ENCODE measurements at regions not wholly inside any gene's neighbourhood (a gene's known extent, or its start where the extent isn't known, plus 50 kb on each side); places are given as distances from the start of the nearest gene placed in this dataset.

DNA sequence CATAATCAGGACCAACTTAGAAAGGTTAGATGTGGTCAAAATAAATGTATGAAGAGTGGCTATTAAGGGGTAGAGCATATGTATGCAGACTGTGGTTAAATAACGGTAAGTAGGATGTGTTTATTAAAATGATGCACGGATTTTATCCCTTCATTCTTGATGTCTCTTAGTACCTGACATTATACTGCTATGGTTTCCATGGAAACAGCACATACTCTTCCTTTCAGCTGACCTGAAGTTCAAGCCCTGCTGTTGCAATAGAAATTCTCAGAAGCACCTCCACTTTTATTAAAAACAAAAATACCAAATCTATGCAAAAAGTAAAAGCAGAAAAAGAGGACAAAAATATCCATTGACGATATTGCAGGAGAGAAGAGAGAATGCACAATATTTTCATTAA lies 381.4 kb downstream of the RWDD3 start:
- TF ChIP-seq TBP (IDR thresholded peaks at IDR 0.05; ENCODE audit: low read depth, low read length) (no peak), ZNF274 (IDR thresholded peaks at IDR 0.05; ENCODE audit: borderline replicate concordance, extremely low read depth, low read length) (no peak), SP2 (IDR thresholded peaks at IDR 0.05; ENCODE audit: low read length) (no peak), RBBP5 (IDR thresholded peaks at IDR 0.05; ENCODE audit: borderline replicate concordance, low read depth, low read length) (no peak)
- TF ChIP-seq, protein P1, sequence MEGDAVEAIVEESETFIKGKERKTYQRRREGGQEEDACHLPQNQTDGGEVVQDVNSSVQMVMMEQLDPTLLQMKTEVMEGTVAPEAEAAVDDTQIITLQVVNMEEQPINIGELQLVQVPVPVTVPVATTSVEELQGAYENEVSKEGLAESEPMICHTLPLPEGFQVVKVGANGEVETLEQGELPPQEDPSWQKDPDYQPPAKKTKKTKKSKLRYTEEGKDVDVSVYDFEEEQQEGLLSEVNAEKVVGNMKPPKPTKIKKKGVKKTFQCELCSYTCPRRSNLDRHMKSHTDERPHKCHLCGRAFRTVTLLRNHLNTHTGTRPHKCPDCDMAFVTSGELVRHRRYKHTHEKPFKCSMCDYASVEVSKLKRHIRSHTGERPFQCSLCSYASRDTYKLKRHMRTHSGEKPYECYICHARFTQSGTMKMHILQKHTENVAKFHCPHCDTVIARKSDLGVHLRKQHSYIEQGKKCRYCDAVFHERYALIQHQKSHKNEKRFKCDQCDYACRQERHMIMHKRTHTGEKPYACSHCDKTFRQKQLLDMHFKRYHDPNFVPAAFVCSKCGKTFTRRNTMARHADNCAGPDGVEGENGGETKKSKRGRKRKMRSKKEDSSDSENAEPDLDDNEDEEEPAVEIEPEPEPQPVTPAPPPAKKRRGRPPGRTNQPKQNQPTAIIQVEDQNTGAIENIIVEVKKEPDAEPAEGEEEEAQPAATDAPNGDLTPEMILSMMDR (IDR thresholded peaks at IDR 0.05; ENCODE audit: control extremely low read depth in 1 of 3, insufficient read depth in 1 of 3, low read depth in 1 of 3, low read length in 3 of 3) = no peak
- no peak overlapping the region for H3K4me2 ChIP-seq (ENCODE audit: insufficient read depth in 1 of 2, low read depth in 2 of 2, low read length in 2 of 2)

More for the DNA sequence above, 381.4 kb downstream of the RWDD3 start:
- no peaks in the 10 kb centered on the region for H3K27me3 ChIP-seq (replicated peaks in 1 of 4; ENCODE audit: control insufficient read depth in 3 of 4, extremely low read depth in 1 of 4, insufficient read depth in 3 of 4, low read length in 3 of 4)
- H3K79me1 ChIP-seq (ENCODE audit: low read depth, low read length) = no peaks in the 10 kb centered on the region
- H2BK120ac ChIP-seq (replicated peaks; ENCODE audit: low read depth, low read length) = no peak overlapping the region
- no peaks in the 10 kb centered on the region for H3K79me2 ChIP-seq (ENCODE audit: control insufficient read depth in 1 of 2, insufficient read depth in 2 of 2, low read length in 2 of 2)
- DNase-seq (ENCODE audit: low read depth in 1 of 2, low spot score in 2 of 2) (no peak), FAIRE-seq (no peak)
- no peak overlapping the region for H4K5ac ChIP-seq (ENCODE audit: insufficient read length, low read depth, low read length)
- ChIA-PET POLR2A (ENCODE audit: partially characterized antibody) (no interaction called here), CTCF (ENCODE audit: partially characterized antibody) (no interaction called here)
- no peak overlapping the region for H3K18ac ChIP-seq (ENCODE audit: extremely low read depth, low read length)
- no peak overlapping the region for H3K4ac ChIP-seq (replicated peaks; ENCODE audit: insufficient read length, low read depth, low read length)
- H3K9me3 ChIP-seq (ENCODE audit: insufficient read depth in 2 of 2, low read depth in 1 of 2, low read length in 1 of 2) = no peaks in the 10 kb centered on the region
- no peak overlapping the region for H3K56ac ChIP-seq (replicated peaks; ENCODE audit: insufficient read length, low read depth, low read length)
- H2BK20ac ChIP-seq (ENCODE audit: low read length) = no peak overlapping the region
- no peak overlapping the region for H3K14ac ChIP-seq (ENCODE audit: insufficient read length)
- no peak overlapping the region for H3K4me3 ChIP-seq (ENCODE audit: extremely low read depth in 1 of 4, insufficient read depth in 2 of 4, low read depth in 3 of 4, low read length in 4 of 4)
- no peak overlapping the region for H4K91ac ChIP-seq (replicated peaks; ENCODE audit: insufficient read length, low read length)
- 96% methylated on average over 3 of the region's 3 CpGs; no CpG with 5 or more reads in 1 of the 2 experiments for WGBS, 2 experiments (ENCODE audit: extremely low coverage in 1 of 2, insufficient coverage in 1 of 2, insufficient read length in 1 of 2, insufficient replicate concordance in 2 of 2, low coverage in 1 of 2, low lambda C conversion rate in 2 of 2, missing lambda C conversion rate in 1 of 2)
- no peak overlapping the region for H2BK12ac ChIP-seq (ENCODE audit: low read depth, low read length)
- no peak overlapping the region for H2AFZ ChIP-seq (ENCODE audit: low read length)
- H3K4me1 ChIP-seq (replicated peaks in 1 of 4; ENCODE audit: control insufficient read depth in 3 of 4, insufficient read depth in 4 of 4, low read length in 3 of 4) = no peaks in the 10 kb centered on the region
- no peaks in the 10 kb centered on the region for H3K36me3 ChIP-seq (ENCODE audit: control insufficient read depth in 2 of 4, insufficient read depth in 4 of 4, low read length in 3 of 4)
- peaks cover 2% of the 10 kb centered on the region; the same call in 1 of the 2 replicates for H3K23me2 ChIP-seq (ENCODE audit: low read depth, low read length)
- H2AK5ac ChIP-seq (ENCODE audit: low read depth, low read length) = no peak overlapping the region
- no peak overlapping the region for H3K23ac ChIP-seq (ENCODE audit: insufficient read length)
- H4K20me1 ChIP-seq (replicated peaks in 1 of 2; ENCODE audit: control insufficient read depth in 1 of 2, insufficient read depth in 2 of 2, low read length in 2 of 2) = no peaks in the 10 kb centered on the region
- H3K9ac ChIP-seq (replicated peaks in 1 of 4; ENCODE audit: extremely low read depth in 1 of 4, low read depth in 3 of 4, low read length in 3 of 4) = no peak overlapping the region
- H3K27ac ChIP-seq (ENCODE audit: low read depth, low read length) = no peak overlapping the region
- H2BK15ac ChIP-seq (ENCODE audit: low read length) = no peak overlapping the region
- no peak overlapping the region for H2BK5ac ChIP-seq (ENCODE audit: low read depth, low read length)
- H4K8ac ChIP-seq (ENCODE audit: extremely low read depth, insufficient read depth, low read length) = no peak overlapping the region

Data from H1 (cell line).